VCaP (cell line): ENCODE measurements at regions not wholly inside any gene's neighbourhood (a gene's known extent, or its start where the extent isn't known, plus 50 kb on each side); places are given as distances from the start of the nearest gene placed in this dataset.

Experiments
- H3K27ac ChIP-seq: fragments of 450-650 bp; 2 replicates; pipeline ENCODE4 v1.5.1; 2017
- TF ChIP-seq, protein P1 (sequence below): fragments of 450-650 bp; conservative IDR thresholded peaks from 2 replicates; pipeline ENCODE4 v1.5.1; 2017; ENCODE audit warnings: mild to moderate bottlenecking, moderate library complexity

DNA sequence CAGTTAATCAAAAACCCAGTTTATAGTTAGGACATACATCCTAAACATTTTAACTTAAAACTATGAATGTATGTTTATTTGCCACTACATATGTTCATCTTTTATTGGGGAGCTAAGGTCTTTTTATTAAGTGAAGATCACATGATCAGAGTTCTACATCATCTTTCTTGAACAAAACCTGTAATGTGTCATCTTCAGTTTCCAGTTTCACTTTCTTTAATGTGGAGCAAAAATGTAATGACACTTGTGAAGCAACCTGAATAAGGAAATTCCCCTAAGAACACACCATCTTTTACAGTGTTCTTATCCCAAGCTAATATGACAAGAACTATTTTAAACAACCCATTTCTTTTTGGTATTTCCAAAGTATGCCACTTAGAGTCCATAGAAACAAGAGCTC, 166.7 kb upstream of the BET1 start:
- H3K27ac ChIP-seq = no peak overlapping the region
- TF ChIP-seq, protein P1, sequence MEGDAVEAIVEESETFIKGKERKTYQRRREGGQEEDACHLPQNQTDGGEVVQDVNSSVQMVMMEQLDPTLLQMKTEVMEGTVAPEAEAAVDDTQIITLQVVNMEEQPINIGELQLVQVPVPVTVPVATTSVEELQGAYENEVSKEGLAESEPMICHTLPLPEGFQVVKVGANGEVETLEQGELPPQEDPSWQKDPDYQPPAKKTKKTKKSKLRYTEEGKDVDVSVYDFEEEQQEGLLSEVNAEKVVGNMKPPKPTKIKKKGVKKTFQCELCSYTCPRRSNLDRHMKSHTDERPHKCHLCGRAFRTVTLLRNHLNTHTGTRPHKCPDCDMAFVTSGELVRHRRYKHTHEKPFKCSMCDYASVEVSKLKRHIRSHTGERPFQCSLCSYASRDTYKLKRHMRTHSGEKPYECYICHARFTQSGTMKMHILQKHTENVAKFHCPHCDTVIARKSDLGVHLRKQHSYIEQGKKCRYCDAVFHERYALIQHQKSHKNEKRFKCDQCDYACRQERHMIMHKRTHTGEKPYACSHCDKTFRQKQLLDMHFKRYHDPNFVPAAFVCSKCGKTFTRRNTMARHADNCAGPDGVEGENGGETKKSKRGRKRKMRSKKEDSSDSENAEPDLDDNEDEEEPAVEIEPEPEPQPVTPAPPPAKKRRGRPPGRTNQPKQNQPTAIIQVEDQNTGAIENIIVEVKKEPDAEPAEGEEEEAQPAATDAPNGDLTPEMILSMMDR = no peak

DNA sequence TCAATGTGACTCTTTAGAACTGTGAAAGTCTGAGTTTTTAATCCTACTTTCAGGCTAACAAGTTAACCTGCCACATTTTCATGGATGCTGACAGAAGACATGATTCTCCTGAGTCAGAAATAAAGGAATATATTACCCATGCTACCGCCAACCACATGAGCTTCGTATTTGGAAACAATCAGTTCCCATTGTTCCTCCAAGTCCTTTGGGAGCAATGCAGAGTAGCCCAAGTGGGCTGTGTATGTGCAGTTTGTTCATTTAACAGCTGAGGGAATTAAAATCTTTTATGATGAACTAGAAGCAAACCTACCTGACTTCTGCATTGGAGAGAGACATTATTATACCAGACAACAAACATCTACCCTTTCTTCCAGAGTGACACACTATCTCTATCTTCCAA, 169.3 kb upstream of the BET1 start:
- TF ChIP-seq, protein P1 = no peak
- H3K27ac ChIP-seq = no peak overlapping the region

DNA sequence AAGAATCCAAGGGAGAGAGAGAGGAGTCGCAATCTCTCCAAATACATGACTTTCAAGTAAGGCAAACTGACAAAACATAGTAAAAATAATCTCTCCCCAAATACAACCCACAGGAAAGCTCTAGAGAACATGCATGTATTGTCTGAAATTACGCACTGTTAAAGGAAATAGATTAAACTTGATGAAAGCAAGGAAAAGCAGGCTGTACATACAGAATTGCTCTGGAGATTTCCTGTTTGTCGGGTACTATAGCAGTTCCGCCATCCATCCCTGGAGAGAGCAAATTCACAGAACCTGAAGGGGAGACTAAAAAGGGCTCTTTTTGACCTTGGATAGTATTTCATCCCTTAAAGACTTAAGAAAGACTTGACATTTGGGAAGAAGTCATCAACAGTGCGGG, 170.2 kb upstream of the BET1 start:
- TF ChIP-seq, protein P1 = no peak

DNA sequence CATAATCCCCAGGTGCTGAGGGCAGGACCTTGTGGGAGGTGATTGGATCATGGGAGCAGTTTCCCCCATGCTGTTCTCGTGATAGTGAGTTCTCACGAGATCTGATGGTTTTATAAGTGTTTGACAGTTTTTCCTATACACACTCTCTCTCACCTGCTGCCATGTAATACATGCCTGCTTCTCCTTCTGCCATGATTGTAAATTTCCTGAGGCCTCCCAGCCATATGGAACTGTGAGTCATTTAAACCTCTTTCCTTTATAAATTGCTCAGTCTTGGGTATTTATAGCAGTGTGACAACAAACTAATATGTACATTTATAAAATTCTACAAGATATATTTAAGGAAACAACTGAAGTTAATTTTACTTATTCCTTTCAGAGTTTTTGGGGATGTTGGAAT, 170.8 kb upstream of the BET1 start:
- TF ChIP-seq, protein P1 = no peak
- no peak overlapping the region for H3K27ac ChIP-seq

More for the DNA sequence above, 170.2 kb upstream of the BET1 start:
- no peak overlapping the region for H3K27ac ChIP-seq

DNA sequence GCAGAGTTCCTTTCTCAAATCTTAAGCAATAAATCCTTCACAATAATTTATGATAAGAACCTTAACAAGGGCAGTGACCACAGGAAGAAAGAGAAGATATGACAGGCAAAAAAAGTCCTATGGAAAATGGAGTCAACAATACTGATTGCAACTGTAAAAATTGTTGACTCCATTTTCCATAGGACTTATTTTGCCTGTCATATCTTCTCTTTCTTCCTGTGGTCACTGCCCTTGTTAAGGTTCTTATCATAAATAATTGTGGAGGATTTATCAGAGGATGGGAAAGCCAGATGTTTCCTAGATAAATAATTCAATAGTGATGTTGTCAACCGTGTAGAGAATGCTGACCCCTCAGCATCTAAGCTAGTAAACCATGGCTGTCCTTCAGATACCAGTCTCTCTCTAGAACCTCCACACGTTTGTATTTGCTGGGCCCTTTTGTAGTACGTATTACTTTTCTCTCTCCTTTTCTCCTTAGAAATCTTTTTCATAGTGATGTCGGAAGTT, 172.6 kb upstream of the BET1 start:
- TF ChIP-seq, protein P1 = no peak

DNA sequence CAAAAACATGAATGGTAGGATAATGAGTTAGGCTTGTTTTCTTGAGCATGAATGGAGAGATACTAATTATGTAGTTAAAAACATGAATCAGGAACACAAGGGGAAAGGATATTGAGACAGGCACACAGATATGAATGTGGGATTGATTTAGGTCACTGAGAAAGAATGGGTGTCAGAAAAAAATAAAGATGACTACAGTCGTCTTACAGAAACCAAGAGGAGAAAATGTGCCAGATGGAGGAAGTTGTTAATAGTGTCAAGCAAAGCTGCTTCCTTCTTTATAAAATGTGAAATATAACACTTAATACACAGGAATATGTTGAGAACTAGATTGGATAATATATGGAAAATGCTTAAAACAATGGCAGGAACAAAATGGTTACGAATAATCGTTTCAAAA, 173.3 kb upstream of the BET1 start:
- H3K27ac ChIP-seq = no peak overlapping the region
- TF ChIP-seq, protein P1 = no peak

More for the DNA sequence above, 172.6 kb upstream of the BET1 start:
- no peak overlapping the region for H3K27ac ChIP-seq

DNA sequence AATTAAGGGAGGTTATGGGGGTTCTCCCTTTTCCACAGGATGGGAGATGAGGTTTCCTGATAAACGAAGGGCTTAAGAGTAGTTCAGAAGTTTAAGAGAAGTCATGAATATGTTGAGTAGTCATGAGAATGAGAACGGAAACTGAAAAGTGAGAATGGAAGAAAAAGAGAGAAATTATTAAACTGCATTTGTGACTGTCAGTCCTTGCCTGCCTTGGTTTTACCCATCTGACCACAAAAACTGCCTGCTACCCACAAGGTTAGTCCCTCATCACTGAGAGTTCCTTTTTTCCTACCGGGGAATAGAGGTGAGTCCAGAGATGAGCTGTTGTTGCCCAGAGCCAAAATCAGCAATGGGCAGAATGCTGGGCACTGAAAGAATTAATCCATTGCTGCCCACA, 174.1 kb upstream of the BET1 start:
- TF ChIP-seq, protein P1 = no peak

More for the DNA sequence above, 174.1 kb upstream of the BET1 start:
- H3K27ac ChIP-seq = no peak overlapping the region
